ENCODE measurements at regions not wholly inside any gene's neighbourhood (a gene's known extent, or its start where the extent isn't known, plus 50 kb on each side); places are given as distances from the start of the nearest gene placed in this dataset.

GRCh38 chr3:178257491-178257890, 278.7 kb upstream of the KCNMB2 start:
- ChIA-PET CTCF (no interaction called here), POLR2A (ENCODE audit: low non-redundant PET) (no interaction called here)
- no peak for DNase-seq (ENCODE audit: low spot score)
- H3K27ac ChIP-seq, result no peak overlapping the region
- no peak for TF ChIP-seq CTCF (conservative IDR thresholded peaks at IDR 0.05; ENCODE audit: low read depth)

- CTCF ChIA-PET, result no interaction called here
- no peak overlapping the region for H3K27ac ChIP-seq
- no peak for TF ChIP-seq CTCF (conservative IDR thresholded peaks at IDR 0.05; ENCODE audit: low read depth)
- POLR2A ChIA-PET (ENCODE audit: low non-redundant PET), result no interaction called here
- DNase-seq (ENCODE audit: low spot score), result no peak
Observed at GRCh38 chr3:178258121-178258520, 278.1 kb upstream of the KCNMB2 start.

GRCh38 chr3:178259703-178260102, 276.5 kb upstream of the KCNMB2 start:
- no peak for DNase-seq (ENCODE audit: low spot score)
- H3K27ac ChIP-seq, result no peak overlapping the region
- POLR2A ChIA-PET (ENCODE audit: low non-redundant PET), result no interaction called here
- CTCF ChIA-PET, result no interaction called here
- TF ChIP-seq CTCF (conservative IDR thresholded peaks at IDR 0.05; ENCODE audit: low read depth), result no peak

GRCh38 chr3:178260887-178261565, 275.2 kb upstream of the KCNMB2 start:
- TF ChIP-seq CTCF (conservative IDR thresholded peaks at IDR 0.05; ENCODE audit: low read depth), result no peak
- ChIA-PET CTCF (no interaction called here), POLR2A (ENCODE audit: low non-redundant PET) (no interaction called here)
- H3K27ac ChIP-seq, result no peak overlapping the region
- DNase-seq (ENCODE audit: low spot score), result no peak

GRCh38 chr3:178263236-178263916, 272.9 kb upstream of the KCNMB2 start:
- no peak for DNase-seq (ENCODE audit: low spot score)
- no peak for TF ChIP-seq CTCF (conservative IDR thresholded peaks at IDR 0.05; ENCODE audit: low read depth)
- CTCF ChIA-PET, result interaction anchor here (1.0 kb wide), 1 partner anchor 14 kb away, joined by 3 read pairs; no protein-coding TSS in a partner anchor

GRCh38 chr3:178267158-178267844, 268.9 kb upstream of the KCNMB2 start:
- H3K27ac ChIP-seq, result no peak overlapping the region
- ChIA-PET POLR2A (ENCODE audit: low non-redundant PET) (no interaction called here), CTCF (no interaction called here)

More at GRCh38 chr3:178263236-178263916, 272.9 kb upstream of the KCNMB2 start:
- H3K27ac ChIP-seq, result no peak overlapping the region
- POLR2A ChIA-PET (ENCODE audit: low non-redundant PET), result no interaction called here

More at GRCh38 chr3:178267158-178267844, 268.9 kb upstream of the KCNMB2 start:
- no peak for DNase-seq (ENCODE audit: low spot score)
- TF ChIP-seq CTCF (conservative IDR thresholded peaks at IDR 0.05; ENCODE audit: low read depth), result no peak

All from RWPE1 (cell line).